Coronary artery (tissue), 2 donors: ENCODE measurements at regions not wholly inside any gene's neighbourhood (a gene's known extent, or its start where the extent isn't known, plus 50 kb on each side); places are given as distances from the start of the nearest gene placed in this dataset.

Experiments used
- DNase-seq: peaks from one replicate; pipeline ENCODE4 v3.0.0-alpha.2; 2017; ENCODE audit warnings: low spot score
- H3K27ac ChIP-seq, 2 donors: fragments of 200-600 bp; sonication (generic); one replicate each; pipeline ENCODE4 v1.5.1; 2016 to 2019
- H3K4me3 ChIP-seq: fragments of 200-600 bp; sonication (generic); 2 replicates; pipeline ENCODE4 v1.5.1; 2016; ENCODE audit warnings: mild to moderate bottlenecking, moderate library complexity
- CTCF ChIP-seq: fragments of 200-600 bp; sonication (generic); IDR thresholded peaks from one replicate; pipeline ENCODE4 v1.5.1; 2019; ENCODE audit warnings: antibody characterized with exemption

GRCh38 chr17:70242781-70243437 lies 73.6 kb downstream of the KCNJ2 start:
- no peak overlapping the region for H3K4me3 ChIP-seq
- H3K27ac ChIP-seq, result no peak overlapping the region
- no peak for DNase-seq
- TF ChIP-seq CTCF, result no peak

- DNase-seq, result no peak
- no peak for TF ChIP-seq CTCF
- no peak overlapping the region for H3K4me3 ChIP-seq
- H3K27ac ChIP-seq, result no peak overlapping the region
These were observed 82.4 kb downstream of the KCNJ2 start for GRCh38 chr17:70251706-70252105.

- TF ChIP-seq CTCF, result no peak
- Histone ChIP-seq H3K27ac (no peak overlapping the region), H3K4me3 (no peak overlapping the region)
- no peak for DNase-seq
These were observed 85.6 kb downstream of the KCNJ2 start for GRCh38 chr17:70254735-70255460.

- H3K27ac ChIP-seq, result no peak overlapping the region
- H3K4me3 ChIP-seq, result no peak overlapping the region
- no peak for DNase-seq
- no peak for TF ChIP-seq CTCF
These were observed 87.4 kb downstream of the KCNJ2 start for GRCh38 chr17:70256751-70257150.

- Histone ChIP-seq H3K27ac (no peak overlapping the region), H3K4me3 (no peak overlapping the region)
- DNase-seq, result no peak
- TF ChIP-seq CTCF, result no peak
These were observed 89.1 kb downstream of the KCNJ2 start for GRCh38 chr17:70258465-70258864.

- no peak overlapping the region for H3K27ac ChIP-seq
- H3K4me3 ChIP-seq, result no peak overlapping the region
- no peak for TF ChIP-seq CTCF
- no peak for DNase-seq
These were observed 90.1 kb downstream of the KCNJ2 start for GRCh38 chr17:70259400-70259799.

GRCh38 chr17:70261170-70261569 lies 91.8 kb downstream of the KCNJ2 start:
- Histone ChIP-seq H3K4me3 (no peak overlapping the region), H3K27ac (no peak overlapping the region)
- TF ChIP-seq CTCF, result no peak
- DNase-seq, result no peak
